ENCODE measurements at regions not wholly inside any gene's neighbourhood (a gene's known extent, or its start where the extent isn't known, plus 50 kb on each side); places are given as distances from the start of the nearest gene placed in this dataset.

GRCh38 chr2:220015576-220015975 lies 388.1 kb downstream of the SLC4A3 start:
- no peak for DNase-seq (ENCODE audit: extremely low spot score, insufficient read length, low read depth)
- no peak for FAIRE-seq

- FAIRE-seq (no peak), DNase-seq (ENCODE audit: extremely low spot score, insufficient read length, low read depth) (no peak)
These were observed 397.8 kb downstream of the SLC4A3 start for GRCh38 chr2:220025207-220025606.

GRCh38 chr2:220029013-220029412 lies 401.6 kb downstream of the SLC4A3 start:
- no peak for FAIRE-seq

GRCh38 chr2:220033546-220033945 lies 406.1 kb downstream of the SLC4A3 start:
- DNase-seq (ENCODE audit: extremely low spot score, insufficient read length, low read depth) (no peak), FAIRE-seq (no peak)

More at GRCh38 chr2:220029013-220029412, 401.6 kb downstream of the SLC4A3 start:
- DNase-seq (ENCODE audit: extremely low spot score, insufficient read length, low read depth) = no peak

- FAIRE-seq = no peak
- no peak for DNase-seq (ENCODE audit: extremely low spot score, insufficient read length, low read depth)
These were observed 407.1 kb downstream of the SLC4A3 start for GRCh38 chr2:220034426-220035130.

- DNase-seq (ENCODE audit: extremely low spot score, insufficient read length, low read depth) = no peak
- FAIRE-seq = no peak
These were observed 409.0 kb downstream of the SLC4A3 start for GRCh38 chr2:220036431-220036830.

GRCh38 chr2:220040346-220040745 lies 412.9 kb downstream of the SLC4A3 start:
- FAIRE-seq = no peak
- DNase-seq (ENCODE audit: extremely low spot score, insufficient read length, low read depth) = no peak

- FAIRE-seq = no peak
These were observed 414.0 kb downstream of the SLC4A3 start for GRCh38 chr2:220041447-220041846.

GRCh38 chr2:220043155-220043989 lies 415.9 kb downstream of the SLC4A3 start:
- DNase-seq (ENCODE audit: extremely low spot score, insufficient read length, low read depth) (no peak), FAIRE-seq (no peak)

More at GRCh38 chr2:220041447-220041846, 414.0 kb downstream of the SLC4A3 start:
- DNase-seq (ENCODE audit: extremely low spot score, insufficient read length, low read depth) = no peak

- no peak for FAIRE-seq
- DNase-seq (ENCODE audit: extremely low spot score, insufficient read length, low read depth) = no peak
These were observed 416.5 kb downstream of the SLC4A3 start for GRCh38 chr2:220043990-220044335.

GRCh38 chr2:220044383-220044782 lies 417.0 kb downstream of the SLC4A3 start:
- DNase-seq (ENCODE audit: extremely low spot score, insufficient read length, low read depth) (no peak), FAIRE-seq (no peak)

- DNase-seq (ENCODE audit: extremely low spot score, insufficient read length, low read depth) = no peak
- FAIRE-seq = no peak
These were observed 419.1 kb downstream of the SLC4A3 start for GRCh38 chr2:220046507-220046906.

GRCh38 chr2:220051716-220052115 lies 424.3 kb downstream of the SLC4A3 start:
- DNase-seq (ENCODE audit: extremely low spot score, insufficient read length, low read depth) (no peak), FAIRE-seq (no peak)

GRCh38 chr2:220053919-220054318 lies 426.5 kb downstream of the SLC4A3 start:
- DNase-seq (ENCODE audit: extremely low spot score, insufficient read length, low read depth) (no peak), FAIRE-seq (no peak)

- DNase-seq (ENCODE audit: extremely low spot score, insufficient read length, low read depth) (no peak), FAIRE-seq (no peak)
These were observed 430.0 kb downstream of the SLC4A3 start for GRCh38 chr2:220057391-220057790.

GRCh38 chr2:220057916-220058315 lies 430.5 kb downstream of the SLC4A3 start:
- FAIRE-seq = no peak
- no peak for DNase-seq (ENCODE audit: extremely low spot score, insufficient read length, low read depth)

GRCh38 chr2:220064111-220065030 lies 436.9 kb downstream of the SLC4A3 start:
- DNase-seq (ENCODE audit: extremely low spot score, insufficient read length, low read depth) (no peak), FAIRE-seq (no peak)

GRCh38 chr2:220065581-220065980 lies 438.2 kb downstream of the SLC4A3 start:
- FAIRE-seq = no peak

GRCh38 chr2:220068846-220069245 lies 441.4 kb downstream of the SLC4A3 start:
- DNase-seq (ENCODE audit: extremely low spot score, insufficient read length, low read depth) (no peak), FAIRE-seq (no peak)

More at GRCh38 chr2:220065581-220065980, 438.2 kb downstream of the SLC4A3 start:
- DNase-seq (ENCODE audit: extremely low spot score, insufficient read length, low read depth) = no peak

- no peak for DNase-seq (ENCODE audit: extremely low spot score, insufficient read length, low read depth)
- no peak for FAIRE-seq
These were observed 442.9 kb downstream of the SLC4A3 start for GRCh38 chr2:220070349-220070748.
